ENCODE measurements at regions not wholly inside any gene's neighbourhood (a gene's known extent, or its start where the extent isn't known, plus 50 kb on each side); places are given as distances from the start of the nearest gene placed in this dataset.

- TF ChIP-seq E2F8 (IDR thresholded peaks at IDR 0.05; ENCODE audit: low read depth, partially characterized antibody), result no peak
- no peak for TF ChIP-seq POLR3A (IDR thresholded peaks at IDR 0.05; ENCODE audit: borderline replicate concordance, extremely low read depth, insufficient read depth, insufficient read length)
- TF ChIP-seq OTX1 (CRISPR knock-in tag; IDR thresholded peaks at IDR 0.05), result no peak
- no peak for TF ChIP-seq ZNF217 (CRISPR knock-in tag; IDR thresholded peaks at IDR 0.05)
Measured at GRCh38 chr6:153960281-153960680, 78.8 kb upstream of the OPRM1 start (continued).

GRCh38 chr6:153959276-153959675, 79.8 kb upstream of the OPRM1 start:
- FAIRE-seq (no peak), ATAC-seq (no peak), DNase-seq (ENCODE audit: extremely low read depth in 1 of 4, low spot score in 3 of 4) (no peak)
- Histone ChIP-seq H3K4me1 (replicated peaks in 1 of 2; ENCODE audit: control insufficient read depth in 2 of 2, insufficient read depth in 2 of 2, low read length in 2 of 2) (no peaks in the 10 kb centered on the region), H2AFZ (ENCODE audit: low read depth, low read length) (no peak overlapping the region), H3K4me3 (no peak overlapping the region), H3K36me3 (ENCODE audit: control insufficient read depth, insufficient read depth, low read length) (no peaks in the 10 kb centered on the region), H3K9ac (ENCODE audit: insufficient read depth in 1 of 2, low read depth in 2 of 2, low read length in 2 of 2) (no peak overlapping the region), H3K9me1 (ENCODE audit: control insufficient read depth, insufficient read depth, low read length) (no peaks in the 10 kb centered on the region), H4K20me1 (replicated peaks; ENCODE audit: control insufficient read depth, insufficient read depth, low read length) (no peaks in the 10 kb centered on the region), H3K9me3 (replicated peaks; ENCODE audit: control insufficient read depth, insufficient read depth, low read depth, low read length) (no peaks in the 10 kb centered on the region; the same call in 1 of the 2 replicates), H3K27ac (ENCODE audit: extremely low read depth, low read depth, low read length) (no peak overlapping the region), H3K79me2 (ENCODE audit: control insufficient read depth, insufficient read depth, low read length) (no peaks in the 10 kb centered on the region), H3K27me3 (ENCODE audit: control insufficient read depth in 2 of 2, insufficient read depth in 2 of 2, low read length in 2 of 2) (no peaks in the 10 kb centered on the region), H3K4me2 (ENCODE audit: insufficient read depth, low read length) (no peak overlapping the region)
- ChIA-PET CTCF (ENCODE audit: low intra/inter-chr PET ratio) (no interaction called here), POLR2A (interaction anchor here (0.6 kb wide), 1 partner anchor 14 kb away, joined by 3 read pairs; no protein-coding TSS in a partner anchor)
- in situ Hi-C loops (cut with MboI) (no loop called here), intact Hi-C loops (cut with micrococcal nuclease) (no loop called here)
- 6% methylated on average over 1 of the region's 1 CpG for WGBS (ENCODE audit: insufficient coverage, low coverage, missing lambda C conversion rate)
- no TSS peak for BruUV-seq (replicated peaks)
- TF ChIP-seq MTA1 (IDR thresholded peaks at IDR 0.05; ENCODE audit: borderline replicate concordance) (no peak), ZNF655 (CRISPR knock-in tag; IDR thresholded peaks at IDR 0.05) (no peak), TGIF2 (CRISPR knock-in tag; IDR thresholded peaks at IDR 0.05) (no peak), SREBF2 (CRISPR knock-in tag; IDR thresholded peaks at IDR 0.05) (no peak), VEZF1 (CRISPR knock-in tag; IDR thresholded peaks at IDR 0.05) (no peak), ZBTB49 (CRISPR knock-in tag; IDR thresholded peaks at IDR 0.05; ENCODE audit: borderline replicate concordance) (no peak), RBBP5 (IDR thresholded peaks at IDR 0.05; ENCODE audit: borderline replicate concordance, insufficient read depth, low read length, poor library complexity, severe bottlenecking) (no peak)
